ENCODE measurements at regions not wholly inside any gene's neighbourhood (a gene's known extent, or its start where the extent isn't known, plus 50 kb on each side); places are given as distances from the start of the nearest gene placed in this dataset.

- Mint-ChIP-seq H3K4me1 (ENCODE audit: low read depth, unreplicated experiment) (no peaks in the 10 kb centered on the region), H3K27me3 (ENCODE audit: low read depth, unreplicated experiment) (no peaks in the 10 kb centered on the region), H3K4me3 (ENCODE audit: unreplicated experiment) (no peak overlapping the region), H3K9me3 (ENCODE audit: unreplicated experiment) (no peaks in the 10 kb centered on the region), H3K27ac (ENCODE audit: unreplicated experiment) (no peak overlapping the region), H3K36me3 (ENCODE audit: low read depth, unreplicated experiment) (no peaks in the 10 kb centered on the region)
- no peaks in the 10 kb centered on the region for H3K36me3 ChIP-seq (ENCODE audit: insufficient read depth, low read length)
- H3K79me2 ChIP-seq (ENCODE audit: insufficient read depth, low read length) = no peaks in the 10 kb centered on the region
- no peaks in the 10 kb centered on the region for H4K20me1 ChIP-seq (ENCODE audit: insufficient read depth, low read length)
- FAIRE-seq (no peak), DNase-seq (ENCODE audit: low read depth) (no peak)
- TF ChIP-seq CTCF (IDR thresholded peaks at IDR 0.05; ENCODE audit: insufficient read depth, low read depth, low read length) = no peak
- TF ChIP-seq EZH2 (IDR thresholded peaks at IDR 0.05; ENCODE audit: insufficient read depth, low read length) = no peak
- no peak overlapping the region for H3K4me2 ChIP-seq (ENCODE audit: low read length)
- no peak overlapping the region for H3K4me3 ChIP-seq (ENCODE audit: insufficient read depth, low read depth, low read length)
- no peaks in the 10 kb centered on the region for H3K4me1 ChIP-seq (ENCODE audit: insufficient read depth, low read length)
- H2AFZ ChIP-seq (ENCODE audit: low read depth, low read length) = no peak overlapping the region
- no peak overlapping the region for H3K27ac ChIP-seq (ENCODE audit: low read depth, low read length)
- no peaks in the 10 kb centered on the region for H3K27me3 ChIP-seq (ENCODE audit: insufficient read depth, low read length)
- no peak overlapping the region for H3K9ac ChIP-seq (ENCODE audit: low read length)
- no peaks in the 10 kb centered on the region for H3K9me3 ChIP-seq (ENCODE audit: insufficient read depth, low read depth, low read length)
Observed at GRCh38 chr3:84260596-84260995, 698.2 kb upstream of the CADM2 start.

GRCh38 chr3:84265768-84266167, 693.0 kb upstream of the CADM2 start:
- no peak for DNase-seq (ENCODE audit: low read depth)
- Mint-ChIP-seq H3K27me3 (ENCODE audit: low read depth, unreplicated experiment) (no peaks in the 10 kb centered on the region), H3K4me3 (ENCODE audit: unreplicated experiment) (no peak overlapping the region), H3K27ac (ENCODE audit: unreplicated experiment) (no peak overlapping the region), H3K9me3 (ENCODE audit: unreplicated experiment) (no peaks in the 10 kb centered on the region), H3K4me1 (ENCODE audit: low read depth, unreplicated experiment) (no peaks in the 10 kb centered on the region), H3K36me3 (ENCODE audit: low read depth, unreplicated experiment) (no peaks in the 10 kb centered on the region)
- H3K4me3 ChIP-seq (ENCODE audit: insufficient read depth, low read depth, low read length) = no peak overlapping the region
- no peak overlapping the region for H3K27ac ChIP-seq (ENCODE audit: low read depth, low read length)
- H3K79me2 ChIP-seq (ENCODE audit: insufficient read depth, low read length) = no peaks in the 10 kb centered on the region
- H4K20me1 ChIP-seq (ENCODE audit: insufficient read depth, low read length) = no peaks in the 10 kb centered on the region
- no peaks in the 10 kb centered on the region for H3K36me3 ChIP-seq (ENCODE audit: insufficient read depth, low read length)
- no peak overlapping the region for H3K9ac ChIP-seq (ENCODE audit: low read length)
- no peak overlapping the region for H2AFZ ChIP-seq (ENCODE audit: low read depth, low read length)
- no peaks in the 10 kb centered on the region for H3K4me1 ChIP-seq (ENCODE audit: insufficient read depth, low read length)
- H3K9me3 ChIP-seq (ENCODE audit: insufficient read depth, low read depth, low read length) = no peaks in the 10 kb centered on the region
- TF ChIP-seq CTCF (IDR thresholded peaks at IDR 0.05; ENCODE audit: insufficient read depth, low read depth, low read length) (no peak), EZH2 (IDR thresholded peaks at IDR 0.05; ENCODE audit: insufficient read depth, low read length) (no peak)
- no peaks in the 10 kb centered on the region for H3K27me3 ChIP-seq (ENCODE audit: insufficient read depth, low read length)
- H3K4me2 ChIP-seq (ENCODE audit: low read length) = no peak overlapping the region
- no peak for FAIRE-seq

- H3K4me3 ChIP-seq (ENCODE audit: insufficient read depth, low read depth, low read length) = no peak overlapping the region
- FAIRE-seq (no peak), DNase-seq (ENCODE audit: low read depth) (no peak)
- H3K36me3 ChIP-seq (ENCODE audit: insufficient read depth, low read length) = no peaks in the 10 kb centered on the region
- H3K9me3 ChIP-seq (ENCODE audit: insufficient read depth, low read depth, low read length) = no peaks in the 10 kb centered on the region
- no peaks in the 10 kb centered on the region for H3K4me1 ChIP-seq (ENCODE audit: insufficient read depth, low read length)
- H3K79me2 ChIP-seq (ENCODE audit: insufficient read depth, low read length) = no peaks in the 10 kb centered on the region
- H3K9me3 Mint-ChIP-seq (ENCODE audit: unreplicated experiment) = no peaks in the 10 kb centered on the region
- H3K4me3 Mint-ChIP-seq (ENCODE audit: unreplicated experiment) = no peak overlapping the region
- H3K27ac ChIP-seq (ENCODE audit: low read depth, low read length) = no peak overlapping the region
- H3K27me3 ChIP-seq (ENCODE audit: insufficient read depth, low read length) = no peaks in the 10 kb centered on the region
- H3K4me2 ChIP-seq (ENCODE audit: low read length) = no peak overlapping the region
- H3K9ac ChIP-seq (ENCODE audit: low read length) = no peak overlapping the region
- no peaks in the 10 kb centered on the region for H3K4me1 Mint-ChIP-seq (ENCODE audit: low read depth, unreplicated experiment)
- no peak for TF ChIP-seq EZH2 (IDR thresholded peaks at IDR 0.05; ENCODE audit: insufficient read depth, low read length)
- TF ChIP-seq CTCF (IDR thresholded peaks at IDR 0.05; ENCODE audit: insufficient read depth, low read depth, low read length) = no peak
- no peaks in the 10 kb centered on the region for H3K36me3 Mint-ChIP-seq (ENCODE audit: low read depth, unreplicated experiment)
- no peaks in the 10 kb centered on the region for H4K20me1 ChIP-seq (ENCODE audit: insufficient read depth, low read length)
- no peak overlapping the region for H3K27ac Mint-ChIP-seq (ENCODE audit: unreplicated experiment)
- no peak overlapping the region for H2AFZ ChIP-seq (ENCODE audit: low read depth, low read length)
- H3K27me3 Mint-ChIP-seq (ENCODE audit: low read depth, unreplicated experiment) = no peaks in the 10 kb centered on the region
Observed at GRCh38 chr3:84275532-84275931, 683.3 kb upstream of the CADM2 start.
